ENCODE measurements at regions not wholly inside any gene's neighbourhood (a gene's known extent, or its start where the extent isn't known, plus 50 kb on each side); places are given as distances from the start of the nearest gene placed in this dataset.
A peak's percentile ranks its signal among the peaks of the same experiment; 100 is the strongest.
"Not testable (repeated sequence)": the region's sequence is repeated elsewhere in the genome, so short reads cannot be mapped to it uniquely, and the experiment has no call there.

- Histone ChIP-seq H3K4me1 (ENCODE audit: insufficient read depth, low read length, poor library complexity, severe bottlenecking) (no peaks in the 10 kb centered on the region), H3K9me3 (ENCODE audit: insufficient read depth, low read depth, low read length) (peaks cover 11% of the 10 kb centered on the region; the same call in 1 of the 2 replicates), H3K27me3 (ENCODE audit: insufficient read depth, low read length, poor library complexity, severe bottlenecking) (no peaks in the 10 kb centered on the region), H4K20me1 (ENCODE audit: insufficient read depth, low read length, poor library complexity, severe bottlenecking) (no peaks in the 10 kb centered on the region), H2AFZ (ENCODE audit: low read length) (no peak overlapping the region), H3K4me2 (ENCODE audit: low read depth, low read length, poor library complexity, severe bottlenecking) (no peak overlapping the region), H3F3A (ENCODE audit: low read depth) (no peaks in the 10 kb centered on the region), H3K9me2 (replicated peaks; ENCODE audit: low read depth, low read length) (no peaks in the 10 kb centered on the region), H3K36me3 (ENCODE audit: insufficient read depth, low read length) (no peaks in the 10 kb centered on the region), H3K9ac (ENCODE audit: low read depth, low read length, poor library complexity, severe bottlenecking) (no peak overlapping the region), H3K4me3 (ENCODE audit: low read length, poor library complexity, severe bottlenecking) (no peak overlapping the region), H3K79me2 (ENCODE audit: insufficient read depth, low read length) (no peaks in the 10 kb centered on the region)
- TF ChIP-seq EZH2phosphoT487 (IDR thresholded peaks at IDR 0.05; ENCODE audit: borderline replicate concordance) = no peak
- TF ChIP-seq CTCF (conservative IDR thresholded peaks at IDR 0.05; ENCODE audit: low read length) = peak; percentile 33; the same call in 1 of the 2 replicates
Measured at GRCh38 chr18:8525692-8526091, 83.5 kb upstream of the RAB12 start.

GRCh38 chr18:8526332-8526731 is 82.9 kb upstream of the RAB12 start:
- H3K9me2 ChIP-seq (replicated peaks; ENCODE audit: low read depth, low read length) = no peaks in the 10 kb centered on the region
- H3K4me1 ChIP-seq (ENCODE audit: insufficient read depth, low read length, poor library complexity, severe bottlenecking) = no peaks in the 10 kb centered on the region
- peaks cover 11% of the 10 kb centered on the region; the same call in 1 of the 2 replicates for H3K9me3 ChIP-seq (ENCODE audit: insufficient read depth, low read depth, low read length)
- no peaks in the 10 kb centered on the region for H4K20me1 ChIP-seq (ENCODE audit: insufficient read depth, low read length, poor library complexity, severe bottlenecking)
- no peaks in the 10 kb centered on the region for H3K79me2 ChIP-seq (ENCODE audit: insufficient read depth, low read length)
- TF ChIP-seq CTCF (conservative IDR thresholded peaks at IDR 0.05; ENCODE audit: low read length) (no peak), EZH2phosphoT487 (IDR thresholded peaks at IDR 0.05; ENCODE audit: borderline replicate concordance) (no peak)
- no peak overlapping the region for H3K9ac ChIP-seq (ENCODE audit: low read depth, low read length, poor library complexity, severe bottlenecking)
- no peak overlapping the region for H3K4me2 ChIP-seq (ENCODE audit: low read depth, low read length, poor library complexity, severe bottlenecking)
- H3K4me3 ChIP-seq (ENCODE audit: low read length, poor library complexity, severe bottlenecking) = no peak overlapping the region
- H2AFZ ChIP-seq (ENCODE audit: low read length) = no peak overlapping the region
- no peaks in the 10 kb centered on the region for H3K27me3 ChIP-seq (ENCODE audit: insufficient read depth, low read length, poor library complexity, severe bottlenecking)
- no peaks in the 10 kb centered on the region for H3F3A ChIP-seq (ENCODE audit: low read depth)
- no peaks in the 10 kb centered on the region for H3K36me3 ChIP-seq (ENCODE audit: insufficient read depth, low read length)

GRCh38 chr18:8529609-8530008 is 79.6 kb upstream of the RAB12 start:
- TF ChIP-seq CTCF (conservative IDR thresholded peaks at IDR 0.05; ENCODE audit: low read length) = no peak
- TF ChIP-seq EZH2phosphoT487 (IDR thresholded peaks at IDR 0.05; ENCODE audit: borderline replicate concordance) = no peak
- Histone ChIP-seq H3F3A (ENCODE audit: low read depth) (no peaks in the 10 kb centered on the region), H3K9me2 (replicated peaks; ENCODE audit: low read depth, low read length) (no peaks in the 10 kb centered on the region), H3K79me2 (ENCODE audit: insufficient read depth, low read length) (no peaks in the 10 kb centered on the region), H3K27me3 (ENCODE audit: insufficient read depth, low read length, poor library complexity, severe bottlenecking) (no peaks in the 10 kb centered on the region), H3K9ac (ENCODE audit: low read depth, low read length, poor library complexity, severe bottlenecking) (no peak overlapping the region), H3K4me3 (ENCODE audit: low read length, poor library complexity, severe bottlenecking) (no peak overlapping the region), H3K9me3 (ENCODE audit: insufficient read depth, low read depth, low read length) (peaks cover 11% of the 10 kb centered on the region; the same call in 1 of the 2 replicates), H3K36me3 (ENCODE audit: insufficient read depth, low read length) (no peaks in the 10 kb centered on the region), H3K4me1 (ENCODE audit: insufficient read depth, low read length, poor library complexity, severe bottlenecking) (no peaks in the 10 kb centered on the region), H2AFZ (ENCODE audit: low read length) (no peak overlapping the region), H3K4me2 (ENCODE audit: low read depth, low read length, poor library complexity, severe bottlenecking) (no peak overlapping the region), H4K20me1 (ENCODE audit: insufficient read depth, low read length, poor library complexity, severe bottlenecking) (no peaks in the 10 kb centered on the region)

GRCh38 chr18:8531084-8531483 is 78.2 kb upstream of the RAB12 start:
- H3K4me3 ChIP-seq (ENCODE audit: low read length, poor library complexity, severe bottlenecking); H3F3A ChIP-seq (ENCODE audit: low read depth); H3K79me2 ChIP-seq (ENCODE audit: insufficient read depth, low read length); H3K27me3 ChIP-seq (ENCODE audit: insufficient read depth, low read length, poor library complexity, severe bottlenecking); H3K36me3 ChIP-seq (ENCODE audit: insufficient read depth, low read length); H3K9me2 ChIP-seq (replicated peaks; ENCODE audit: low read depth, low read length); H4K20me1 ChIP-seq (ENCODE audit: insufficient read depth, low read length, poor library complexity, severe bottlenecking); H3K4me2 ChIP-seq (ENCODE audit: low read depth, low read length, poor library complexity, severe bottlenecking); H3K4me1 ChIP-seq (ENCODE audit: insufficient read depth, low read length, poor library complexity, severe bottlenecking); H3K9ac ChIP-seq (ENCODE audit: low read depth, low read length, poor library complexity, severe bottlenecking); H2AFZ ChIP-seq (ENCODE audit: low read length): not testable (repeated sequence)
- peaks cover 11% of the 10 kb centered on the region; the same call in 1 of the 2 replicates for H3K9me3 ChIP-seq (ENCODE audit: insufficient read depth, low read depth, low read length)
